Neural progenitor cell (in vitro differentiated cells): ENCODE measurements at regions not wholly inside any gene's neighbourhood (a gene's known extent, or its start where the extent isn't known, plus 50 kb on each side); places are given as distances from the start of the nearest gene placed in this dataset.
A peak's percentile ranks its signal among the peaks of the same experiment; 100 is the strongest.

ENCODE experiments used
- DNase-seq: peaks from one replicate; pipeline ENCODE4 v3.0.0-alpha.2; 2016; ENCODE audit warnings: low spot score
- H2AFZ ChIP-seq: fragments of 200-600 bp; sonication (generic); replicated peaks from 2 replicates; pipeline ENCODE4 v1.6.1; 2016; ENCODE audit warnings: antibody characterized with exemption
- H3F3A ChIP-seq: fragments of 200-600 bp; sonication (generic); 2 replicates; pipeline ENCODE4 v1.6.1; 2016; ENCODE audit warnings: antibody characterized with exemption, low read depth
- H3K27ac ChIP-seq: fragments of 200-600 bp; sonication (generic); 2 replicates; pipeline ENCODE4 v1.5.1; 2016; ENCODE audit warnings: mild to moderate bottlenecking
- H3K27me3 ChIP-seq: fragments of 200-600 bp; sonication (generic); 2 replicates; pipeline ENCODE4 v1.6.1; 2016; ENCODE audit warnings: mild to moderate bottlenecking, moderate library complexity
- H3K36me3 ChIP-seq: fragments of 200-600 bp; sonication (generic); 2 replicates; pipeline ENCODE4 v1.5.1; 2016
- H3K4me1 ChIP-seq: fragments of 200-600 bp; sonication (generic); 2 replicates; pipeline ENCODE4 v1.6.1; 2016; ENCODE audit warnings: mixed run types
- H3K4me2 ChIP-seq: fragments of 200-600 bp; sonication (generic); 2 replicates; pipeline ENCODE4 v1.6.1; 2016
- H3K4me3 ChIP-seq: fragments of 200-600 bp; sonication (generic); 2 replicates; pipeline ENCODE4 v1.5.1; 2016
- H3K79me2 ChIP-seq: fragments of 200-600 bp; sonication (generic); 2 replicates; pipeline ENCODE4 v1.6.1; 2016; ENCODE audit warnings: low read depth
- H3K9ac ChIP-seq: fragments of 200-600 bp; sonication (generic); 2 replicates; pipeline ENCODE4 v1.6.1; 2016
- H3K9me3 ChIP-seq: fragments of 200-600 bp; sonication (generic); 2 replicates; pipeline ENCODE4 v1.5.1; 2016; ENCODE audit warnings: low read depth
- H4K20me1 ChIP-seq: fragments of 200-600 bp; sonication (generic); 2 replicates; pipeline ENCODE4 v1.6.1; 2016; ENCODE audit warnings: low read depth
- H3K27ac Mint-ChIP-seq: 3 replicates; pipeline ENCODE4 v1.8.0; 2021; ENCODE audit warnings: mixed read lengths
- H3K27me3 Mint-ChIP-seq: 2 replicates; pipeline ENCODE4 v1.8.0; 2022; ENCODE audit warnings: low read depth, mild to moderate bottlenecking, inconsistent platforms, moderate library complexity, mixed read lengths; ENCODE audit not compliant: insufficient read depth
- H3K36me3 Mint-ChIP-seq: 3 replicates; pipeline ENCODE4 v1.8.0; 2021; ENCODE audit warnings: mixed read lengths
- H3K4me1 Mint-ChIP-seq: 3 replicates; pipeline ENCODE4 v1.8.0; 2021; ENCODE audit warnings: mixed read lengths
- H3K4me3 Mint-ChIP-seq: 3 replicates; pipeline ENCODE4 v1.8.0; 2021; ENCODE audit warnings: mild to moderate bottlenecking, moderate library complexity, mixed read lengths
- H3K9me3 Mint-ChIP-seq: 3 replicates; pipeline ENCODE4 v1.8.0; 2020; ENCODE audit warnings: mixed read lengths
- CTCF ChIP-seq: fragments of 200-600 bp; sonication (generic); IDR thresholded peaks from 2 replicates; pipeline ENCODE4 v1.5.1; 2017; ENCODE audit warnings: antibody characterized with exemption, mild to moderate bottlenecking
- EZH2 ChIP-seq: fragments of 200-600 bp; sonication (generic); IDR thresholded peaks from 2 replicates; pipeline ENCODE4 v1.6.1; 2017; ENCODE audit warnings: antibody characterized with exemption, mild to moderate bottlenecking, moderate library complexity
- EZH2phosphoT487 ChIP-seq: fragments of 200-600 bp; sonication (generic); IDR thresholded peaks from 2 replicates; pipeline ENCODE4 v1.6.1; 2017; ENCODE audit warnings: antibody characterized with exemption

GRCh38 chr13:27358420-27358819, 66.0 kb upstream of the GTF3A start:
- H3K27me3 Mint-ChIP-seq = peaks cover 9% of the 10 kb centered on the region
- peaks cover 7% of the 10 kb centered on the region for H3K27me3 ChIP-seq
- H3K4me1 Mint-ChIP-seq = peaks cover 19% of the 10 kb centered on the region
- no peak overlapping the region for H3K4me3 Mint-ChIP-seq
- H3K9me3 Mint-ChIP-seq = no peaks in the 10 kb centered on the region
- H3K27ac ChIP-seq = no peak overlapping the region
- H3K79me2 ChIP-seq = no peaks in the 10 kb centered on the region
- no peak for DNase-seq
- H3K4me3 ChIP-seq = no peak overlapping the region
- no peak overlapping the region for H3K27ac Mint-ChIP-seq
- no peak overlapping the region for H3K4me2 ChIP-seq
- no peaks in the 10 kb centered on the region for H3K36me3 Mint-ChIP-seq
- no peaks in the 10 kb centered on the region for H4K20me1 ChIP-seq
- no peak overlapping the region for H3K9ac ChIP-seq
- H3K9me3 ChIP-seq = no peaks in the 10 kb centered on the region
- H3K4me1 ChIP-seq = peaks cover 13% of the 10 kb centered on the region
- H2AFZ ChIP-seq = no peak overlapping the region
- no peaks in the 10 kb centered on the region for H3K36me3 ChIP-seq
- TF ChIP-seq EZH2 (no peak), EZH2phosphoT487 (no peak), CTCF (no peak)
- peaks cover 13% of the 10 kb centered on the region for H3F3A ChIP-seq

- no peaks in the 10 kb centered on the region for H3K9me3 Mint-ChIP-seq
- no peak overlapping the region for H3K9ac ChIP-seq
- no peaks in the 10 kb centered on the region for H3K36me3 Mint-ChIP-seq
- DNase-seq = peak; percentile 76
- H3K4me1 ChIP-seq = peaks cover 13% of the 10 kb centered on the region
- H4K20me1 ChIP-seq = no peaks in the 10 kb centered on the region
- H3K27me3 Mint-ChIP-seq = peaks cover 13% of the 10 kb centered on the region
- no peaks in the 10 kb centered on the region for H3K36me3 ChIP-seq
- peaks cover 13% of the 10 kb centered on the region for H3K4me1 Mint-ChIP-seq
- H3F3A ChIP-seq = peaks cover 13% of the 10 kb centered on the region
- H2AFZ ChIP-seq = peak overlapping the region; percentile 65
- peaks cover 7% of the 10 kb centered on the region for H3K27me3 ChIP-seq
- H3K4me2 ChIP-seq = no peak overlapping the region
- H3K27ac Mint-ChIP-seq = no peak overlapping the region
- H3K4me3 Mint-ChIP-seq = no peak overlapping the region
- TF ChIP-seq EZH2phosphoT487 (no peak), CTCF (peak; percentile 89), EZH2 (no peak)
- H3K27ac ChIP-seq = no peak overlapping the region
- no peak overlapping the region for H3K4me3 ChIP-seq
- no peaks in the 10 kb centered on the region for H3K9me3 ChIP-seq
- no peaks in the 10 kb centered on the region for H3K79me2 ChIP-seq
Observed at GRCh38 chr13:27359199-27359821, 65.1 kb upstream of the GTF3A start.

GRCh38 chr13:27360562-27360961, 63.9 kb upstream of the GTF3A start:
- peaks cover 9% of the 10 kb centered on the region for H3F3A ChIP-seq
- H3K4me2 ChIP-seq = no peak overlapping the region
- H3K4me1 ChIP-seq = peaks cover 9% of the 10 kb centered on the region
- Mint-ChIP-seq H3K4me3 (no peak overlapping the region), H3K27me3 (peaks cover 13% of the 10 kb centered on the region), H3K36me3 (no peaks in the 10 kb centered on the region), H3K4me1 (peaks cover 9% of the 10 kb centered on the region), H3K9me3 (no peaks in the 10 kb centered on the region), H3K27ac (no peak overlapping the region)
- H3K9me3 ChIP-seq = no peaks in the 10 kb centered on the region
- H3K4me3 ChIP-seq = no peak overlapping the region
- H3K36me3 ChIP-seq = no peaks in the 10 kb centered on the region
- DNase-seq = no peak
- no peak overlapping the region for H2AFZ ChIP-seq
- H3K27ac ChIP-seq = no peak overlapping the region
- TF ChIP-seq CTCF (no peak), EZH2 (no peak), EZH2phosphoT487 (no peak)
- H3K9ac ChIP-seq = no peak overlapping the region
- no peaks in the 10 kb centered on the region for H4K20me1 ChIP-seq
- peaks cover 7% of the 10 kb centered on the region for H3K27me3 ChIP-seq
- H3K79me2 ChIP-seq = no peaks in the 10 kb centered on the region
